ENCODE measurements at regions not wholly inside any gene's neighbourhood (a gene's known extent, or its start where the extent isn't known, plus 50 kb on each side); places are given as distances from the start of the nearest gene placed in this dataset.
"Not testable (repeated sequence)": the region's sequence is repeated elsewhere in the genome, so short reads cannot be mapped to it uniquely, and the experiment has no call there.

- intact Hi-C loops (cut with micrococcal nuclease) = no loop called here
Observed at GRCh38 chr2:21194147-21194546, 70.4 kb downstream of the TDRD15 start.

GRCh38 chr2:21194858-21195271 lies 71.1 kb downstream of the TDRD15 start:
- intact Hi-C loops (cut with micrococcal nuclease) = no loop called here

- intact Hi-C loops (cut with micrococcal nuclease) = no loop called here
Observed at GRCh38 chr2:21195326-21195725, 71.6 kb downstream of the TDRD15 start.

GRCh38 chr2:21198637-21199036 lies 74.9 kb downstream of the TDRD15 start:
- intact Hi-C loops (cut with micrococcal nuclease) = no loop called here

- intact Hi-C loops (cut with micrococcal nuclease) = no loop called here
Observed at GRCh38 chr2:21203976-21204375, 80.2 kb downstream of the TDRD15 start.

GRCh38 chr2:21214085-21214484 lies 90.3 kb downstream of the TDRD15 start:
- intact Hi-C loops (cut with micrococcal nuclease) = not testable (repeated sequence)

GRCh38 chr2:21217442-21217841 lies 93.7 kb downstream of the TDRD15 start:
- intact Hi-C loops (cut with micrococcal nuclease) = no loop called here

- intact Hi-C loops (cut with micrococcal nuclease) = no loop called here
Observed at GRCh38 chr2:21220930-21221329, 97.2 kb downstream of the TDRD15 start.

- intact Hi-C loops (cut with micrococcal nuclease) = no loop called here
Observed at GRCh38 chr2:21223618-21224017, 99.8 kb downstream of the TDRD15 start.

GRCh38 chr2:21228041-21228895 lies 104.5 kb downstream of the TDRD15 start:
- intact Hi-C loops (cut with micrococcal nuclease) = no loop called here

GRCh38 chr2:21229302-21229701 lies 105.5 kb downstream of the TDRD15 start:
- intact Hi-C loops (cut with micrococcal nuclease) = no loop called here

GRCh38 chr2:21230140-21230539 lies 106.4 kb downstream of the TDRD15 start:
- intact Hi-C loops (cut with micrococcal nuclease) = no loop called here

- intact Hi-C loops (cut with micrococcal nuclease) = no loop called here
Observed at GRCh38 chr2:21231985-21232384, 108.2 kb downstream of the TDRD15 start.

- intact Hi-C loops (cut with micrococcal nuclease) = no loop called here
Observed at GRCh38 chr2:21233194-21233593, 109.4 kb downstream of the TDRD15 start.

GRCh38 chr2:21234001-21234400 lies 110.2 kb downstream of the TDRD15 start:
- intact Hi-C loops (cut with micrococcal nuclease) = no loop called here

GRCh38 chr2:21234464-21235120 lies 110.8 kb downstream of the TDRD15 start:
- intact Hi-C loops (cut with micrococcal nuclease) = no loop called here

GRCh38 chr2:21239749-21240148 lies 116.0 kb downstream of the TDRD15 start:
- intact Hi-C loops (cut with micrococcal nuclease) = not testable (repeated sequence)

- intact Hi-C loops (cut with micrococcal nuclease) = no loop called here
Observed at GRCh38 chr2:21244161-21244560, 120.4 kb downstream of the TDRD15 start.

GRCh38 chr2:21245565-21245964 lies 121.8 kb downstream of the TDRD15 start:
- intact Hi-C loops (cut with micrococcal nuclease) = no loop called here

GRCh38 chr2:21249367-21249766 lies 125.6 kb downstream of the TDRD15 start:
- intact Hi-C loops (cut with micrococcal nuclease) = no loop called here

GRCh38 chr2:21250673-21251072 lies 126.9 kb downstream of the TDRD15 start:
- intact Hi-C loops (cut with micrococcal nuclease) = no loop called here

- intact Hi-C loops (cut with micrococcal nuclease) = no loop called here
Observed at GRCh38 chr2:21251216-21251980, 127.6 kb downstream of the TDRD15 start.
